ENCODE measurements at regions not wholly inside any gene's neighbourhood (a gene's known extent, or its start where the extent isn't known, plus 50 kb on each side); places are given as distances from the start of the nearest gene placed in this dataset.

- H3K4me3 ChIP-seq (ENCODE audit: low read length) = no peak overlapping the region
- TF ChIP-seq CTCF (conservative IDR thresholded peaks at IDR 0.05; ENCODE audit: low read length) = no peak
- DNase-seq (ENCODE audit: low read depth) = no peak
Observed at GRCh38 chr5:39542511-39543285, 117.9 kb upstream of the DAB2 start.

GRCh38 chr5:39541920-39542319 lies 117.1 kb upstream of the DAB2 start:
- no peak for DNase-seq (ENCODE audit: low read depth)
- TF ChIP-seq CTCF (conservative IDR thresholded peaks at IDR 0.05; ENCODE audit: low read length) = no peak
- H3K4me3 ChIP-seq (ENCODE audit: low read length) = no peak overlapping the region

GRCh38 chr5:39539470-39539869 lies 114.7 kb upstream of the DAB2 start:
- no peak for DNase-seq (ENCODE audit: low read depth)
- no peak overlapping the region for H3K4me3 ChIP-seq (ENCODE audit: low read length)
- TF ChIP-seq CTCF (conservative IDR thresholded peaks at IDR 0.05; ENCODE audit: low read length) = no peak

- DNase-seq (ENCODE audit: low read depth) = no peak
- H3K4me3 ChIP-seq (ENCODE audit: low read length) = no peak overlapping the region
- TF ChIP-seq CTCF (conservative IDR thresholded peaks at IDR 0.05; ENCODE audit: low read length) = no peak
Observed at GRCh38 chr5:39534690-39535089, 109.9 kb upstream of the DAB2 start.

- DNase-seq (ENCODE audit: low read depth) = no peak
- no peak overlapping the region for H3K4me3 ChIP-seq (ENCODE audit: low read length)
- TF ChIP-seq CTCF (conservative IDR thresholded peaks at IDR 0.05; ENCODE audit: low read length) = no peak
Observed at GRCh38 chr5:39533749-39534148, 109.0 kb upstream of the DAB2 start.

GRCh38 chr5:39532511-39532910 lies 107.7 kb upstream of the DAB2 start:
- no peak for DNase-seq (ENCODE audit: low read depth)
- no peak for TF ChIP-seq CTCF (conservative IDR thresholded peaks at IDR 0.05; ENCODE audit: low read length)
- no peak overlapping the region for H3K4me3 ChIP-seq (ENCODE audit: low read length)

- DNase-seq (ENCODE audit: low read depth) = no peak
- no peak overlapping the region for H3K4me3 ChIP-seq (ENCODE audit: low read length)
- TF ChIP-seq CTCF (conservative IDR thresholded peaks at IDR 0.05; ENCODE audit: low read length) = no peak
Observed at GRCh38 chr5:39531306-39531705, 106.5 kb upstream of the DAB2 start.
